Mucosa of rectum (tissue), 2 donors: ENCODE measurements at regions not wholly inside any gene's neighbourhood (a gene's known extent, or its start where the extent isn't known, plus 50 kb on each side); places are given as distances from the start of the nearest gene placed in this dataset.

Experiments
- H3K27ac ChIP-seq, 2 donors: one replicate each; pipeline ENCODE4 v1.7.0; 2013; ENCODE audit warnings: inconsistent platforms in 2 of 2, low read depth in 2 of 2, low read length in 2 of 2
- H3K27me3 ChIP-seq, 2 donors: one replicate each; pipeline ENCODE4 v1.7.0; 2013; ENCODE audit warnings: low read length in 2 of 2; ENCODE audit not compliant: control insufficient read depth in 2 of 2, insufficient read depth in 2 of 2
- H3K36me3 ChIP-seq, 2 donors: one replicate each; pipeline ENCODE4 v1.7.0; 2013; ENCODE audit warnings: low read length in 2 of 2; ENCODE audit not compliant: control insufficient read depth in 2 of 2, insufficient read depth in 2 of 2
- H3K4me1 ChIP-seq, 2 donors: one replicate each; pipeline ENCODE4 v1.7.0; 2013; ENCODE audit warnings: low read length in 2 of 2, mild to moderate bottlenecking in 1 of 2; ENCODE audit not compliant: control insufficient read depth in 2 of 2, insufficient read depth in 2 of 2
- H3K4me3 ChIP-seq, 2 donors: one replicate each; pipeline ENCODE4 v1.7.0; 2013; ENCODE audit warnings: low read length in 2 of 2
- H3K9ac ChIP-seq, 2 donors: one replicate each; pipeline ENCODE4 v1.7.0; 2013; ENCODE audit warnings: low read length in 2 of 2, low read depth in 1 of 2, mild to moderate bottlenecking in 1 of 2
- H3K9me3 ChIP-seq, 2 donors: one replicate each; pipeline ENCODE4 v1.7.0; 2013; ENCODE audit warnings: low read length in 2 of 2; ENCODE audit not compliant: control insufficient read depth in 2 of 2
- donor health status: healthy.
- donor health status: Normal muscosa, but diverticular disease.

- Histone ChIP-seq H3K27ac (no peak overlapping the region), H3K4me3 (no peak overlapping the region), H3K9ac (no peak overlapping the region), H3K4me1 (no peaks in the 10 kb centered on the region), H3K9me3 (no peaks in the 10 kb centered on the region), H3K36me3 (no peaks in the 10 kb centered on the region), H3K27me3 (no peaks in the 10 kb centered on the region)
Measured at GRCh38 chr16:72427783-72428331, 255.9 kb upstream of the PMFBP1 start.

- no peak overlapping the region for H3K9ac ChIP-seq
- H3K9me3 ChIP-seq: peaks cover 0 to 1% of the 10 kb centered on the region in 2 donors
- H3K4me1 ChIP-seq: no peaks in the 10 kb centered on the region
- no peaks in the 10 kb centered on the region for H3K36me3 ChIP-seq
- H3K27ac ChIP-seq: no peak overlapping the region
- no peak overlapping the region for H3K4me3 ChIP-seq
- no peaks in the 10 kb centered on the region for H3K27me3 ChIP-seq
Measured at GRCh38 chr16:72427051-72427782, 255.3 kb upstream of the PMFBP1 start.

- no peaks in the 10 kb centered on the region for H3K4me1 ChIP-seq
- no peak overlapping the region for H3K4me3 ChIP-seq
Measured at GRCh38 chr16:72426386-72426785, 254.4 kb upstream of the PMFBP1 start.

GRCh38 chr16:72425571-72426341, 253.8 kb upstream of the PMFBP1 start:
- H3K27ac ChIP-seq: no peak overlapping the region
- no peak overlapping the region for H3K4me3 ChIP-seq
- H3K4me1 ChIP-seq: no peaks in the 10 kb centered on the region
- no peaks in the 10 kb centered on the region for H3K36me3 ChIP-seq
- no peaks in the 10 kb centered on the region for H3K27me3 ChIP-seq
- peaks cover 0 to 3% of the 10 kb centered on the region in 2 donors for H3K9me3 ChIP-seq
- no peak overlapping the region for H3K9ac ChIP-seq

More at GRCh38 chr16:72426386-72426785, 254.4 kb upstream of the PMFBP1 start:
- H3K27ac ChIP-seq: no peak overlapping the region
- H3K27me3 ChIP-seq: no peaks in the 10 kb centered on the region
- peaks cover 0 to 3% of the 10 kb centered on the region in 2 donors for H3K9me3 ChIP-seq
- H3K9ac ChIP-seq: no peak overlapping the region
- H3K36me3 ChIP-seq: no peaks in the 10 kb centered on the region

GRCh38 chr16:72424757-72425156, 252.8 kb upstream of the PMFBP1 start:
- Histone ChIP-seq H3K27ac (no peak overlapping the region), H3K9ac (no peak overlapping the region), H3K4me3 (no peak overlapping the region), H3K9me3 (peaks cover 0 to 3% of the 10 kb centered on the region in 2 donors), H3K4me1 (no peaks in the 10 kb centered on the region), H3K36me3 (no peaks in the 10 kb centered on the region), H3K27me3 (no peaks in the 10 kb centered on the region)

- Histone ChIP-seq H3K36me3 (no peaks in the 10 kb centered on the region), H3K27ac (no peak overlapping the region), H3K4me3 (no peak overlapping the region), H3K4me1 (no peaks in the 10 kb centered on the region), H3K27me3 (no peaks in the 10 kb centered on the region), H3K9me3 (peaks cover 0 to 3% of the 10 kb centered on the region in 2 donors), H3K9ac (no peak overlapping the region)
Measured at GRCh38 chr16:72422308-72422897, 250.4 kb upstream of the PMFBP1 start.

GRCh38 chr16:72419638-72420037, 247.7 kb upstream of the PMFBP1 start:
- Histone ChIP-seq H3K27ac (no peak overlapping the region), H3K4me1 (no peaks in the 10 kb centered on the region), H3K36me3 (no peaks in the 10 kb centered on the region), H3K4me3 (no peak overlapping the region), H3K27me3 (no peaks in the 10 kb centered on the region), H3K9me3 (peaks cover 0 to 3% of the 10 kb centered on the region in 2 donors), H3K9ac (no peak overlapping the region)

- Histone ChIP-seq H3K4me1 (no peaks in the 10 kb centered on the region), H3K27me3 (no peaks in the 10 kb centered on the region), H3K4me3 (no peak overlapping the region), H3K9ac (no peak overlapping the region), H3K9me3 (no peaks in the 10 kb centered on the region), H3K27ac (no peak overlapping the region), H3K36me3 (no peaks in the 10 kb centered on the region)
Measured at GRCh38 chr16:72415379-72415778, 243.4 kb upstream of the PMFBP1 start.

- no peak overlapping the region for H3K4me3 ChIP-seq
- no peaks in the 10 kb centered on the region for H3K36me3 ChIP-seq
- no peaks in the 10 kb centered on the region for H3K9me3 ChIP-seq
- no peak overlapping the region for H3K27ac ChIP-seq
- no peaks in the 10 kb centered on the region for H3K27me3 ChIP-seq
- no peak overlapping the region for H3K9ac ChIP-seq
- H3K4me1 ChIP-seq: no peaks in the 10 kb centered on the region
Measured at GRCh38 chr16:72410492-72410891, 238.5 kb upstream of the PMFBP1 start.

GRCh38 chr16:72409423-72409822, 237.5 kb upstream of the PMFBP1 start:
- H3K4me1 ChIP-seq: no peaks in the 10 kb centered on the region
- H3K9ac ChIP-seq: no peak overlapping the region
- no peak overlapping the region for H3K27ac ChIP-seq
- no peak overlapping the region for H3K4me3 ChIP-seq
- H3K27me3 ChIP-seq: no peaks in the 10 kb centered on the region
- H3K9me3 ChIP-seq: no peaks in the 10 kb centered on the region
- H3K36me3 ChIP-seq: no peaks in the 10 kb centered on the region
